Ovary (tissue), 3 donors: ENCODE measurements at regions not wholly inside any gene's neighbourhood (a gene's known extent, or its start where the extent isn't known, plus 50 kb on each side); places are given as distances from the start of the nearest gene placed in this dataset.

ENCODE experiments used
- CTCF ChIP-seq, 3 donors: fragments of 450-650 bp in 2 of 3; fragments of 200-600 bp in 1 of 3; IDR thresholded peaks; one replicate each; pipeline versions ENCODE4 v1.5.1 to v1.8.0; 2016 to 2022; ENCODE audit warnings: antibody characterized with exemption in 3 of 3, mild to moderate bottlenecking in 1 of 3
- EP300 ChIP-seq: sonication (generic); formaldehyde crosslinking; IDR thresholded peaks from one replicate; pipeline ENCODE4 v1.6.1; 2017; ENCODE audit warnings: antibody characterized with exemption
- POLR2A ChIP-seq: fragments of 450-650 bp; IDR thresholded peaks from one replicate; pipeline ENCODE4 v1.6.1; 2017; ENCODE audit warnings: antibody characterized with exemption, mild to moderate bottlenecking, moderate library complexity
- donor health status: DM: no; HTN: no; CAD: no.

DNA sequence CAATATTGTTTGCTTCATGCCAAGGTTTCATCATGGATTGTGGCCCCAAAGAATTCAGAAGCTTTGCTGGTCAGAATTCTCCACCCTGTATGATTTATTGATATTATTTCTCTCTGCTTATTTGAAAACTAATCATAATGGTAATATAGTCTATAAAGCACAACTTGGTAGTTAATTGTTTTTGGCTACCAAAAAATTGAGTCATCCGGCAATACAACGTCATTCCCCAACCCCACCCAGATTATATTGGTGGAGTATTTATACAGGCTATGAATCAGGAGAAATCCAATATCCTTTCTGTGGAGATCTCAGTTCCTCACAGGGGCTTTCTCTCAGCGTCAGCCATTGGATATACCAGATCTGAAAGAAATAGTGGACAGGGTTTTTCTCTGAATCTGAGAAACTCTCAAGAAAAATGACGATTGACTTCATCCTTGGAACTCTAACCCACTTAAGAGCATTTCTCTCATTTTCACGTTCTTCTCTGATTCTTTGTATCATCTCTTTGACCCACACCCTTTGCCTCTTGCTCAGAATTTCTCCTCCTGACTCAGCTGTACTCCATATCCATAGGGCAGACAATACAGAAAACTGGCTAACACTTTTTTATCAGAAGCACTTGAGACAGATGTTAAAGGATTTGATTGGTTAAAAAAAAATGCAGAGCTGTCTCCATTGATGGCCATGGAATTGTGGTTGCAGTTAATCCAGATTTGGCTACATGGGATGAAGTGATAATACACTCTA is 1055.8 kb upstream of the CADM2 start:
- TF ChIP-seq POLR2A (no peak), CTCF (IDR thresholded peaks at IDR 0.05) (no peak), EP300 (no peak)
